Kidney epithelial cell (primary cell): ENCODE measurements at regions not wholly inside any gene's neighbourhood (a gene's known extent, or its start where the extent isn't known, plus 50 kb on each side); places are given as distances from the start of the nearest gene placed in this dataset.

Source experiments
- DNase-seq: peaks from one replicate; pipeline ENCODE4 v3.0.0-alpha.2; 2010; ENCODE audit warnings: low read depth
- H3K27me3 ChIP-seq: 2 replicates; pipeline ENCODE4 v1.6.0; 2011; ENCODE audit warnings: low read length; ENCODE audit not compliant: control insufficient read depth, insufficient read depth
- H3K36me3 ChIP-seq: 2 replicates; pipeline ENCODE4 v1.5.1; 2011; ENCODE audit warnings: low read length; ENCODE audit not compliant: control insufficient read depth, insufficient read depth
- H3K4me3 ChIP-seq: 2 replicates; pipeline ENCODE4 v1.5.1; 2011; ENCODE audit warnings: low read depth, mild to moderate bottlenecking, control low read depth, low read length
- TF ChIP-seq, protein P1 (sequence below): IDR thresholded peaks from 2 replicates; pipeline ENCODE4 v1.5.1; 2011; ENCODE audit warnings: mild to moderate bottlenecking, moderate library complexity, low read length, control low read depth, inconsistent platforms; ENCODE audit not compliant: insufficient read depth, poor library complexity, severe bottlenecking

GRCh38 chr3:111301238-111301798, 229.7 kb downstream of the NECTIN3 start:
- Histone ChIP-seq H3K27me3 (no peaks in the 10 kb centered on the region), H3K4me3 (no peak overlapping the region), H3K36me3 (no peaks in the 10 kb centered on the region)
- no peak for DNase-seq
- TF ChIP-seq, protein P1, sequence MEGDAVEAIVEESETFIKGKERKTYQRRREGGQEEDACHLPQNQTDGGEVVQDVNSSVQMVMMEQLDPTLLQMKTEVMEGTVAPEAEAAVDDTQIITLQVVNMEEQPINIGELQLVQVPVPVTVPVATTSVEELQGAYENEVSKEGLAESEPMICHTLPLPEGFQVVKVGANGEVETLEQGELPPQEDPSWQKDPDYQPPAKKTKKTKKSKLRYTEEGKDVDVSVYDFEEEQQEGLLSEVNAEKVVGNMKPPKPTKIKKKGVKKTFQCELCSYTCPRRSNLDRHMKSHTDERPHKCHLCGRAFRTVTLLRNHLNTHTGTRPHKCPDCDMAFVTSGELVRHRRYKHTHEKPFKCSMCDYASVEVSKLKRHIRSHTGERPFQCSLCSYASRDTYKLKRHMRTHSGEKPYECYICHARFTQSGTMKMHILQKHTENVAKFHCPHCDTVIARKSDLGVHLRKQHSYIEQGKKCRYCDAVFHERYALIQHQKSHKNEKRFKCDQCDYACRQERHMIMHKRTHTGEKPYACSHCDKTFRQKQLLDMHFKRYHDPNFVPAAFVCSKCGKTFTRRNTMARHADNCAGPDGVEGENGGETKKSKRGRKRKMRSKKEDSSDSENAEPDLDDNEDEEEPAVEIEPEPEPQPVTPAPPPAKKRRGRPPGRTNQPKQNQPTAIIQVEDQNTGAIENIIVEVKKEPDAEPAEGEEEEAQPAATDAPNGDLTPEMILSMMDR, result no peak

- H3K27me3 ChIP-seq, result no peaks in the 10 kb centered on the region
- H3K36me3 ChIP-seq, result no peaks in the 10 kb centered on the region
- no peak for DNase-seq
- TF ChIP-seq, protein P1, result no peak
- no peak overlapping the region for H3K4me3 ChIP-seq
These were observed 230.4 kb downstream of the NECTIN3 start for GRCh38 chr3:111302063-111302462.

GRCh38 chr3:111303760-111304159, 232.1 kb downstream of the NECTIN3 start:
- no peaks in the 10 kb centered on the region for H3K36me3 ChIP-seq
- TF ChIP-seq, protein P1, result no peak
- DNase-seq, result no peak
- H3K27me3 ChIP-seq, result no peaks in the 10 kb centered on the region
- no peak overlapping the region for H3K4me3 ChIP-seq

DNA sequence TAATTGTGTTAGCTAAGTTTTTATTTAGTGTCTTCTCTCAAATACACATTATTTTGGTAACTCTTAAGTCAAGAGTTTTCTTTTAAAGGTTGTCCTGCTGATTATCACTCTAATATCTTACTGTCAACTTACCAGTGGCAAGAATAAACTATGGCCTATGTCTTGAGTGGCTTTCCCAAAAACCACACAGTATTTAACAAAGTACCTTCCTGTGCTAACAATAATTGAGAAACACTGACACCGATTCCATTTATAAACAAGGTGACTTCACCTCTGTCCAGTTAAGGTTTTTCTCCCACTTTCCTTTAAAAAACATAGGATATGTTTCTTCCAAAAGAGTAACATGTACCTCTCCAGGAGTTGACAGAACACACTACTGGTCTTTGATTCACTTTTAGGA, 234.3 kb upstream of the CD96 start:
- TF ChIP-seq, protein P1, result no peak
- H3K27me3 ChIP-seq, result no peaks in the 10 kb centered on the region
- H3K36me3 ChIP-seq, result no peaks in the 10 kb centered on the region
- no peak for DNase-seq
- H3K4me3 ChIP-seq, result no peak overlapping the region

GRCh38 chr3:111311126-111311525, 230.9 kb upstream of the CD96 start:
- no peaks in the 10 kb centered on the region for H3K36me3 ChIP-seq
- no peak for DNase-seq
- TF ChIP-seq, protein P1, result no peak
- H3K27me3 ChIP-seq, result no peaks in the 10 kb centered on the region
- H3K4me3 ChIP-seq, result no peak overlapping the region

DNA sequence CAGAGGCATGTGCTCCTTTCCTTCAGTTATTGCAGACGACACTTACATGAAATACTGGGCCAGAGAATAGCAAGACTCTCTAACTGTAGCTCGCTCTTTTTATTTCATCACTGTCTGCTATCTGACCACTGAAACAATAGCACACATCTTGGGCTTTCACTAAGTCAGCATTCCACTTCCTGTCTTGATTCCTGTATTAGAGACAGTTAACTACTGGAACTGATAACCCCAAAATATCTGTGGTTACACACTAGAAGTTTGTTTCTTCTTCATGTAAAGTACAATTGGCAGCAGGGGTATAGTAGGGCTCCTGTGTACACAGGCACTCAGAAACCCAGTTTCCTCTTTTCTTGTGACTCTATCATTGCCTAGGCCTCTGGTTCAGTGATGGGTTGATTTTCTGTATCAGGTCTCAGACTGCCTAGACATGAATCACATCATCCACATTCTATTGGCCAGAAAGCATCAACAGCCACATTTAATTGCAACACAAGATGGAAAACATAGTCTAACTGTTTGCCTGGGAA, 230.2 kb upstream of the CD96 start:
- Histone ChIP-seq H3K4me3 (no peak overlapping the region), H3K36me3 (no peaks in the 10 kb centered on the region), H3K27me3 (no peaks in the 10 kb centered on the region)
- TF ChIP-seq, protein P1, result no peak
- DNase-seq, result no peak
